HEK293T (cell line): ENCODE measurements at regions not wholly inside any gene's neighbourhood (a gene's known extent, or its start where the extent isn't known, plus 50 kb on each side); places are given as distances from the start of the nearest gene placed in this dataset.

Experiments used
- ARNT ChIP-seq: fragments of 450-650 bp; IDR thresholded peaks from 2 replicates; pipeline ENCODE4 v1.6.1; 2017; ENCODE audit warnings: mild to moderate bottlenecking
- BHLHE40 ChIP-seq: fragments of 450-650 bp; IDR thresholded peaks from 2 replicates; pipeline ENCODE4 v1.6.1; 2016; ENCODE audit warnings: mild to moderate bottlenecking, moderate library complexity, borderline replicate concordance
- FOXA1 ChIP-seq: fragments of 450-650 bp; IDR thresholded peaks from 2 replicates; pipeline ENCODE4 v1.6.1; 2016; ENCODE audit warnings: mild to moderate bottlenecking
- FOXK2 ChIP-seq: fragments of 450-650 bp; IDR thresholded peaks from 2 replicates; pipeline ENCODE4 v1.6.1; 2016; ENCODE audit warnings: mild to moderate bottlenecking
- HDGF ChIP-seq: fragments of 450-650 bp; IDR thresholded peaks from 2 replicates; pipeline ENCODE4 v1.6.1; 2017; ENCODE audit warnings: antibody characterized with exemption, borderline replicate concordance
- NFRKB ChIP-seq: fragments of 450-650 bp; IDR thresholded peaks from 2 replicates; pipeline ENCODE4 v1.6.1; 2016; ENCODE audit warnings: mild to moderate bottlenecking, moderate library complexity
- SUZ12 ChIP-seq: fragments of 450-650 bp; IDR thresholded peaks from 2 replicates; pipeline ENCODE4 v1.6.1; 2016; ENCODE audit warnings: mild to moderate bottlenecking
- TARDBP ChIP-seq: fragments of 450-650 bp; IDR thresholded peaks from 2 replicates; pipeline ENCODE4 v1.6.1; 2016
- ZNF384 ChIP-seq: fragments of 450-650 bp; IDR thresholded peaks from 2 replicates; pipeline ENCODE4 v1.6.1; 2016
- TF ChIP-seq, protein P1 (sequence below): fragments of 450-650 bp; IDR thresholded peaks from 2 replicates; pipeline ENCODE4 v1.6.1; 2016

DNA sequence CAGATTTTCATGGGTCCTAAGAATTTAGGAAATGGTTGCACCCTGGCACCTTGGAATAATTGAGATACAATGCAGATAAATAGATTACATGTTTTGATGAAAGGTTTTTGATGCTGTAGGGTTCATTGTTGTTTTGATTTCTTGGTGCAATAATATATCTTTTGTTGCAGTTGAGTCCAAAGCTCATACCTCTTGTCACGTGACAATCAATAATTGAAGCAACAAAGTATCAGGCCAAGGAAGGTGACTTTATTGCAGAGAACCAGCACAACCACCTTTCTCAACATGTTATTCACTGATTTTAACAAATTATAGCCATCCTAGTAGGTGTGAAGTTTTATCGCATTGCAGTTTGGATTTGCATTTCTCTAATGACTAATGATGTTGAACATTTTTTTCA is 285.5 kb upstream of the SLCO3A1 start:
- TF ChIP-seq ARNT (no peak), FOXK2 (no peak), FOXA1 (no peak), ZNF384 (no peak), NFRKB (no peak), HDGF (no peak), BHLHE40 (no peak), TARDBP (no peak), SUZ12 (no peak)
- TF ChIP-seq, protein P1, sequence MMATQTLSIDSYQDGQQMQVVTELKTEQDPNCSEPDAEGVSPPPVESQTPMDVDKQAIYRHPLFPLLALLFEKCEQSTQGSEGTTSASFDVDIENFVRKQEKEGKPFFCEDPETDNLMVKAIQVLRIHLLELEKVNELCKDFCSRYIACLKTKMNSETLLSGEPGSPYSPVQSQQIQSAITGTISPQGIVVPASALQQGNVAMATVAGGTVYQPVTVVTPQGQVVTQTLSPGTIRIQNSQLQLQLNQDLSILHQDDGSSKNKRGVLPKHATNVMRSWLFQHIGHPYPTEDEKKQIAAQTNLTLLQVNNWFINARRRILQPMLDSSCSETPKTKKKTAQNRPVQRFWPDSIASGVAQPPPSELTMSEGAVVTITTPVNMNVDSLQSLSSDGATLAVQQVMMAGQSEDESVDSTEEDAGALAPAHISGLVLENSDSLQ, result no peak
